ENCODE measurements at regions not wholly inside any gene's neighbourhood (a gene's known extent, or its start where the extent isn't known, plus 50 kb on each side); places are given as distances from the start of the nearest gene placed in this dataset.
A peak's percentile ranks its signal among the peaks of the same experiment; 100 is the strongest.

DNA sequence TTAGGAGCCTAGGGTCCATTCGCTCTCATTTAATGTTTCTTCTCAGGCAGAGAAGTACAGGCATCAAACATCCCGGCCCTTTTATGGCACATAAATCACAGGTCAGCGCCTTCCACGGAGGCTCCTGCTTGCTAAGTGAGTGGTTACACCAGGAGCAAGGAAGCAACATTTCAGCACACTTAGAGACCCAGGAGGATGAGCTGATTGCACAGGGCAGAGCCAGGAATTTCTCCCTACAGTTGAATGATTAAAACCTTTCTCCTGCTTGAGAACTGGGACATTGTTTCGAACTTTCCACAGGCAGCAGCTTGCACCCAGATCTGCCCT lies 233.4 kb downstream of the SPTSSA start:
- TF ChIP-seq, protein P1, sequence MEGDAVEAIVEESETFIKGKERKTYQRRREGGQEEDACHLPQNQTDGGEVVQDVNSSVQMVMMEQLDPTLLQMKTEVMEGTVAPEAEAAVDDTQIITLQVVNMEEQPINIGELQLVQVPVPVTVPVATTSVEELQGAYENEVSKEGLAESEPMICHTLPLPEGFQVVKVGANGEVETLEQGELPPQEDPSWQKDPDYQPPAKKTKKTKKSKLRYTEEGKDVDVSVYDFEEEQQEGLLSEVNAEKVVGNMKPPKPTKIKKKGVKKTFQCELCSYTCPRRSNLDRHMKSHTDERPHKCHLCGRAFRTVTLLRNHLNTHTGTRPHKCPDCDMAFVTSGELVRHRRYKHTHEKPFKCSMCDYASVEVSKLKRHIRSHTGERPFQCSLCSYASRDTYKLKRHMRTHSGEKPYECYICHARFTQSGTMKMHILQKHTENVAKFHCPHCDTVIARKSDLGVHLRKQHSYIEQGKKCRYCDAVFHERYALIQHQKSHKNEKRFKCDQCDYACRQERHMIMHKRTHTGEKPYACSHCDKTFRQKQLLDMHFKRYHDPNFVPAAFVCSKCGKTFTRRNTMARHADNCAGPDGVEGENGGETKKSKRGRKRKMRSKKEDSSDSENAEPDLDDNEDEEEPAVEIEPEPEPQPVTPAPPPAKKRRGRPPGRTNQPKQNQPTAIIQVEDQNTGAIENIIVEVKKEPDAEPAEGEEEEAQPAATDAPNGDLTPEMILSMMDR (IDR thresholded peaks at IDR 0.05; ENCODE audit: unreplicated experiment), result no peak
- DNase-seq (ENCODE audit: low spot score), result no peak
- Mint-ChIP-seq H3K36me3 (ENCODE audit: low read depth, unreplicated experiment) (no peaks in the 10 kb centered on the region), H3K4me3 (ENCODE audit: unreplicated experiment) (no peak overlapping the region), H3K27ac (ENCODE audit: unreplicated experiment) (no peak overlapping the region), H3K9me3 (ENCODE audit: unreplicated experiment) (no peaks in the 10 kb centered on the region), H3K27me3 (ENCODE audit: unreplicated experiment) (peaks cover 2% of the 10 kb centered on the region), H3K4me1 (ENCODE audit: unreplicated experiment) (peaks cover 3% of the 10 kb centered on the region)

DNA sequence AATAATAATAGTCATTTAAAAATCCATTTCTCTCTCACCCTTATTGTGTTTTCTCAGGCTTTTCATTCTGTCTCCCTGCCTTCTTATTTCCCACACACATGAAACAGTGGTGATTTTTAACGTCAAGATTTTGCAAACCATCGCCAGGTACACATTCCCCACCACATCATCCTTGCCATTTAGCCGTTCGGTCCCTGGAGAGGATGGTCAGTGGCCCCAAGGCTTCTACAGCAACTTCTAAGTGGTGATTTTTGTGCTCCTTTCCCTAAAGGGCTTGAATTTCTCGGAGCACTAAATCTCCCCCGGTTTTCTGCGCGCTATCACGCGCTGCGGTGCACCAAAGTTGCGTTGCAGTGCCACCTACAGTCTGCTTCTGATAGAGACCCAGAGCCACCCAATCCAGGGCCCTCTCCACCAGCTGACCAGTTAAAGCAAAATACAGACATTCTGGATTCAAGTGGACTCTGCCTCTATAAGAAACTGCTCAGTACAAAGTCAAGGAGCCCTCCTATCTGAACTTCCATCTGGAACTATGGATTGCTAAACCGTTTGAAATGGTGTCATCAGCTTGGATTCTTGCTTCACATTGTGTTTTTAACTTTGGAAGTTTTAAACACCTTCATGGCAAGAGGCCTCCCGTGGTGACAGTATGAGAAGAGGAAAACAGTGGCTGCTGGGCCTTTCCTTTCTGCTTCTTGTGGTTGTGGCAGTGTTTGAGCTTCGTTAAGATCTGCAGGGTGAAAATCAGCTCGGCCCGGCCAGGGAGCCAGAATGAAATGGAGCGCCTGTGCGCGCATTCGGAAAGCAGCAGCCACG lies 234.0 kb downstream of the SPTSSA start:
- H3K4me1 Mint-ChIP-seq (ENCODE audit: unreplicated experiment), result peaks cover 3% of the 10 kb centered on the region
- no peaks in the 10 kb centered on the region for H3K9me3 Mint-ChIP-seq (ENCODE audit: unreplicated experiment)
- no peaks in the 10 kb centered on the region for H3K36me3 Mint-ChIP-seq (ENCODE audit: low read depth, unreplicated experiment)
- H3K27me3 Mint-ChIP-seq (ENCODE audit: unreplicated experiment), result peaks cover 2% of the 10 kb centered on the region
- no peak overlapping the region for H3K4me3 Mint-ChIP-seq (ENCODE audit: unreplicated experiment)
- H3K27ac Mint-ChIP-seq (ENCODE audit: unreplicated experiment), result no peak overlapping the region
- TF ChIP-seq, protein P1 (IDR thresholded peaks at IDR 0.05; ENCODE audit: unreplicated experiment), result peak; percentile 71
- peak; percentile 77 for DNase-seq (ENCODE audit: low spot score)

DNA sequence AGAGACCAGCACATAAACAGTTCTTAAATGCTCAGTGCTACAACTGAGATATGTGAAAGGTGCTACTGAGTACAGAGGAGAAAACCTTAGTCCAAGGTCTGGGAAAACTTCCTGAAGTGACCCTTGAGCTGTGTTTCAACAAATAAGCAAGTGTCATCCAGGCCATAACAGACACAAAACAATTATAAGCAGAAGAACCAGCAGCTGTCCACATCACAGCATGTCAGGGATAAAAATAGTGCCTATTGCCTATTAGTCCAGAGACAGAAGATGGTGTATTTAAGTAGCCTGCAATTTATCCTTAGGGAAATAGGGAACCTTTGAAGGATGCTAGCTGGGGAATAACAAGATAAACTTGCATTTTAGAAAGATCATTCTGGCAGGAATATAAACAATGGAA lies 237.8 kb downstream of the SPTSSA start:
- TF ChIP-seq, protein P1 (IDR thresholded peaks at IDR 0.05; ENCODE audit: unreplicated experiment), result no peak
- Mint-ChIP-seq H3K27me3 (ENCODE audit: unreplicated experiment) (peaks cover 1% of the 10 kb centered on the region), H3K4me3 (ENCODE audit: unreplicated experiment) (no peak overlapping the region), H3K27ac (ENCODE audit: unreplicated experiment) (no peak overlapping the region), H3K4me1 (ENCODE audit: unreplicated experiment) (peaks cover 4% of the 10 kb centered on the region), H3K9me3 (ENCODE audit: unreplicated experiment) (no peaks in the 10 kb centered on the region), H3K36me3 (ENCODE audit: low read depth, unreplicated experiment) (no peaks in the 10 kb centered on the region)
- no peak for DNase-seq (ENCODE audit: low spot score)

DNA sequence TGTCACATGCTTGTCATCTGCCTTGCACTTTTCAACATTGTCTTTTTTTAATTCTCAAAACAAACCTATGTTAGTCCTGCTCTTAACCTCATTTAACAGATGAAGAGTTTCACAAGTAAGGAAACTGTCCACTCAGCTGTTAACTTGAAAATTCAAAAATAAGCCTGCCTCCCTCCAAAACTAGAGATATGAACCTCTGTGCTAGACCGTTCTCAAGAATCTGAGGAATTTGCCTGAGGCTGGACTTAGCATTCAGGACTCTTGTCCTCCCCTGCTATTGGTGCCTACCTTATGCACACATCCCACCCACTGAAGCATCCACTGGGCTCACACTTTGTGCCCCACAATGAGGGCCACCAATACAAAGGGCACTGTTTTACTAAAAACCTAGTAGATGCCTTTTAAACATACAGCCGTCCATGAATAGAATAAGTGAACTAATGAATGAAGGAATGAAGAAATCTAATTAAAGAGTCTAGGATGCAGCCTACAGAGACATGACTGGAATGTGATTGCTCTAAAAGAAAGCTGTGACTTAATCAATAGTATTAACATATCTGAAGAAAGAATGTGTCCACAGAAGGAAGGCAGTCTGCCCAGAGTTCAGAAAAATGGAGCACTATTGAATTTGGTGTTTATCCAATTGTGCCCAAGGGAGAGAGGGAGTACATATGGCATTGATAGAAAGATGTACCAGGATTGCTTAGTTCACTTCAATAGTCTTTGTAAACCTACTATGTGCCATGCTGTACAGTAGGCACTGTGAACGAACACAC lies 238.5 kb downstream of the SPTSSA start:
- peaks cover 5% of the 10 kb centered on the region for H3K4me1 Mint-ChIP-seq (ENCODE audit: unreplicated experiment)
- no peaks in the 10 kb centered on the region for H3K36me3 Mint-ChIP-seq (ENCODE audit: low read depth, unreplicated experiment)
- no peak overlapping the region for H3K27ac Mint-ChIP-seq (ENCODE audit: unreplicated experiment)
- DNase-seq (ENCODE audit: low spot score), result no peak
- H3K4me3 Mint-ChIP-seq (ENCODE audit: unreplicated experiment), result no peak overlapping the region
- H3K9me3 Mint-ChIP-seq (ENCODE audit: unreplicated experiment), result no peaks in the 10 kb centered on the region
- TF ChIP-seq, protein P1 (IDR thresholded peaks at IDR 0.05; ENCODE audit: unreplicated experiment), result no peak
- H3K27me3 Mint-ChIP-seq (ENCODE audit: unreplicated experiment), result peaks cover 1% of the 10 kb centered on the region

DNA sequence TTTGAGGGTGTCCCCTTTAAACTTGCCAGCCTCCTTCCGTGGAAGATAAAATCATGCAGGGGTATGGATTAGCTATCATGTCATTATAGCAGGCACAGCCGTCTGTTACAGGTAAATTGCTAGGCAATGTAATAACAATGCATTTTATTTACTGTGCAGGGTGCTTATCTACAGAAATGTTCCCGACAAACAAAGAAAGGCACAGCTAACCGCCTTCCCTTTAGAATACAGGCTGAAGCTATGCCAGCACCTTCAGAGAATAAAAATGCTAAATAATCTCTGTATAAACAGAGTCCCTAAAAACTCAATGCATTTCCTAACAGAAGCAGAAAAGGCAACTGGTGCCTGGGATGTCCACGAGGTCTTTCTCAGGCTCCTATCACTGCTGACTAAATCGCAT lies 239.2 kb downstream of the SPTSSA start:
- H3K9me3 Mint-ChIP-seq (ENCODE audit: unreplicated experiment), result no peaks in the 10 kb centered on the region
- no peaks in the 10 kb centered on the region for H3K36me3 Mint-ChIP-seq (ENCODE audit: low read depth, unreplicated experiment)
- TF ChIP-seq, protein P1 (IDR thresholded peaks at IDR 0.05; ENCODE audit: unreplicated experiment), result no peak
- H3K27ac Mint-ChIP-seq (ENCODE audit: unreplicated experiment), result no peak overlapping the region
- peaks cover 1% of the 10 kb centered on the region for H3K27me3 Mint-ChIP-seq (ENCODE audit: unreplicated experiment)
- no peak for DNase-seq (ENCODE audit: low spot score)
- H3K4me1 Mint-ChIP-seq (ENCODE audit: unreplicated experiment), result peaks cover 5% of the 10 kb centered on the region
- H3K4me3 Mint-ChIP-seq (ENCODE audit: unreplicated experiment), result no peak overlapping the region
